ENCODE measurements at regions not wholly inside any gene's neighbourhood (a gene's known extent, or its start where the extent isn't known, plus 50 kb on each side); places are given as distances from the start of the nearest gene placed in this dataset.

- TF ChIP-seq POLR2A (IDR thresholded peaks at IDR 0.05) (no peak), CTCF (IDR thresholded peaks at IDR 0.05 in 8 of 11, conservative IDR thresholded peaks at IDR 0.05 in 3 of 11) (no peak), POLR2AphosphoS5 (IDR thresholded peaks at IDR 0.05) (no peak)
Observed at GRCh38 chr15:66955001-66955516, 110.3 kb upstream of the SMAD3 start.

Data from spleen (tissue), 7 donors.